Muscle layer of colon (tissue), 2 donors: ENCODE measurements at regions not wholly inside any gene's neighbourhood (a gene's known extent, or its start where the extent isn't known, plus 50 kb on each side); places are given as distances from the start of the nearest gene placed in this dataset.

ENCODE experiments used
- H3K27ac ChIP-seq: one replicate; pipeline ENCODE4 v1.7.0; 2013; ENCODE audit warnings: low read depth, mild to moderate bottlenecking, low read length, moderate library complexity
- H3K27me3 ChIP-seq, 2 donors: one replicate each; pipeline ENCODE4 v1.7.0; 2013; ENCODE audit warnings: low read length in 2 of 2, mild to moderate bottlenecking in 2 of 2; ENCODE audit not compliant: insufficient read depth in 2 of 2, control insufficient read depth in 1 of 2
- H3K36me3 ChIP-seq: one replicate; pipeline ENCODE4 v1.7.0; 2013; ENCODE audit warnings: mild to moderate bottlenecking, low read length; ENCODE audit not compliant: insufficient read depth
- H3K4me1 ChIP-seq: one replicate; pipeline ENCODE4 v1.7.0; 2013; ENCODE audit warnings: mild to moderate bottlenecking, low read length; ENCODE audit not compliant: insufficient read depth
- H3K4me3 ChIP-seq, 2 donors: one replicate each; pipeline ENCODE4 v1.7.0; 2013; ENCODE audit warnings: low read length in 2 of 2, low read depth in 1 of 2, mild to moderate bottlenecking in 1 of 2, moderate library complexity in 1 of 2
- H3K9ac ChIP-seq: one replicate; pipeline ENCODE4 v1.7.0; 2013; ENCODE audit warnings: low read length
- H3K9me3 ChIP-seq: one replicate; pipeline ENCODE4 v1.7.0; 2013; ENCODE audit warnings: mild to moderate bottlenecking, low read length
- donor health status: abdominal sarcoma.
- donor health status: Adenocarcinoma of cecum.

DNA sequence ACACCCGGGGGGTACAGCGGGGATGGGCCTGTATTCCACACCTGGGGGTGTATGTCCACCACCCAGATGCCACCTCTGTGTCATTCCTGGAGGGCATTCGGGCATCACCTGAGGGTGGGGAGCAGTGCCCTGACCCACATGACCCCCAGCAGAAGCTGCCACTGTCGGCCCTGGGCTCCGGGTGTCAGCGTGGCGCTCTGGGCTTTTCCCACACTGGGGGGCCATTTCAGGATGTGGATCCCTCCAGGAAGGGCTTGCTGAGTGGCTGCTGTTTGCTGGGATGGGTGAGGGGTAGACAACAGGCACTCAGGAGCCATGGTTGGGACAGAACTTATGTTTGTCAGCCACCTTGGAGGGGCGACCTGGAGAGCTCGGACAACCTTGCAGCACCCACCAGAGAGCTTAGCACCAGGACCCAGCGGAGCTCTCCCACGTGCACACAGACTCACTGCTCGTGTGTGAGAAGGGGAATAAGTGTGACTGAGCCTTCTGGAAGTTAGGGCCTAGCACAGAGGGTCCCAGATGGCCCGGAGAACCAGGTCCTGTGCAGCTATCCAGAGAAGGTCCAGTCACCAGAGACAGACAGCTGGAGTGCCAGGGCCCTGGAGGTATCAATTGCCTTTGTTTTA is 102.7 kb downstream of the METRNL start:
- H3K27ac ChIP-seq: no peak overlapping the region
- H3K36me3 ChIP-seq: no peaks in the 10 kb centered on the region
- no peaks in the 10 kb centered on the region for H3K9me3 ChIP-seq
- H3K27me3 ChIP-seq: no peaks in the 10 kb centered on the region
- no peak overlapping the region for H3K4me3 ChIP-seq
- no peaks in the 10 kb centered on the region for H3K4me1 ChIP-seq
- no peak overlapping the region for H3K9ac ChIP-seq

DNA sequence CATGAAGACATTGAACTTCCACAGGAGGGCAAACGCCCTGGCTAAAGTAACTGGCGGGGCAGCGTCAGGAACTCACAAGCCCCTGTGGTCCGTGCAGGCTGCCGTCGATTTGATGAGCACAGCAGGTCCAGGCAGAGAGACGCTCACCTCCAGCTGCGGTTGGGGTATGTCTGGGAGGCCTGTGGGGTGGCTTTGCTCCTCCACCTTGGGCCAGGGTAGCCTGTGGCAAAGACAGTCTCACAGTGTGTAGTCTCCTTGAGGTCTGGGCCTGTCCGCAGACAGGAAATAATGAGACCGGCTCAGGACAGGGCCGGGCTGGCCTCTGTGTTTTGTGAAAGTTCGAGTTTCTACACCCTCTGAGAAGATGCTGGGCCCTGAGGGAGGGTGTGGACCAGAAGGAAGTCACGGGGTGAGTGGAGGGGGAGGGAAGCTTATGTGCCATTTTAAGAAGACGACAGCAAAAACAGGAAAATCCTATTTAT is 103.3 kb downstream of the METRNL start:
- Histone ChIP-seq H3K9ac (no peak overlapping the region), H3K27ac (no peak overlapping the region), H3K9me3 (no peaks in the 10 kb centered on the region), H3K4me3 (no peak overlapping the region), H3K4me1 (no peaks in the 10 kb centered on the region), H3K27me3 (no peaks in the 10 kb centered on the region), H3K36me3 (no peaks in the 10 kb centered on the region)

- H3K4me3 ChIP-seq: no peak overlapping the region
- H3K4me1 ChIP-seq: no peaks in the 10 kb centered on the region
- no peaks in the 10 kb centered on the region for H3K27me3 ChIP-seq
- H3K9me3 ChIP-seq: no peaks in the 10 kb centered on the region
- no peak overlapping the region for H3K9ac ChIP-seq
- no peak overlapping the region for H3K27ac ChIP-seq
- H3K36me3 ChIP-seq: no peaks in the 10 kb centered on the region
Measured at GRCh38 chr17:83183145-83183948, 103.9 kb downstream of the METRNL start.

- H3K9me3 ChIP-seq: no peaks in the 10 kb centered on the region
- H3K4me1 ChIP-seq: no peaks in the 10 kb centered on the region
- no peak overlapping the region for H3K27ac ChIP-seq
- no peak overlapping the region for H3K9ac ChIP-seq
- H3K4me3 ChIP-seq: no peak overlapping the region
- H3K36me3 ChIP-seq: no peaks in the 10 kb centered on the region
- H3K27me3 ChIP-seq: no peaks in the 10 kb centered on the region
Measured at GRCh38 chr17:83183951-83184506, 104.6 kb downstream of the METRNL start.

- Histone ChIP-seq H3K4me3 (no peak overlapping the region), H3K27me3 (no peaks in the 10 kb centered on the region), H3K4me1 (peaks cover 4% of the 10 kb centered on the region), H3K36me3 (no peaks in the 10 kb centered on the region), H3K27ac (no peak overlapping the region), H3K9ac (no peak overlapping the region), H3K9me3 (no peaks in the 10 kb centered on the region)
Measured at GRCh38 chr17:83185023-83186002, 105.9 kb downstream of the METRNL start.

DNA sequence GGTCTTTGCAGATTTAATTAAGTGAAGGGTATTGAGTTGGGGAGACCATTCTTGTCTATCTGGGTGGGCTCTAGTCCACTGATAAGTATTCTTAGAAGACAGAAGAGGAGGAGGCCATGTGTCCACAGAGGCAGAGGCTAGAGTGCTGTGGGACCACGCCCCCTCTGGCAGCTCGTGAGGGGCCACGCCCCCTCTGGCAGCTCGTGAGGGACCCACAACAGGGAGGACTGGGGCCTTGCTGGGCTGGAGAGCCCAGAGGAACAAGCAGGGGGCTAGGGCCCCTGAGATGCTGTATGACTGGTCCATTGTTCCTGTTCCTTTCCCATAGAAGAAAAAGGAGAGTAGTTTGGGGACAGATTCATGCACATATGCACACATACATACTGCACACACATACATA is 106.8 kb downstream of the METRNL start:
- Histone ChIP-seq H3K9ac (no peak overlapping the region), H3K27ac (no peak overlapping the region), H3K9me3 (no peaks in the 10 kb centered on the region), H3K36me3 (no peaks in the 10 kb centered on the region), H3K27me3 (no peaks in the 10 kb centered on the region), H3K4me1 (peaks cover 4% of the 10 kb centered on the region), H3K4me3 (no peak overlapping the region)

DNA sequence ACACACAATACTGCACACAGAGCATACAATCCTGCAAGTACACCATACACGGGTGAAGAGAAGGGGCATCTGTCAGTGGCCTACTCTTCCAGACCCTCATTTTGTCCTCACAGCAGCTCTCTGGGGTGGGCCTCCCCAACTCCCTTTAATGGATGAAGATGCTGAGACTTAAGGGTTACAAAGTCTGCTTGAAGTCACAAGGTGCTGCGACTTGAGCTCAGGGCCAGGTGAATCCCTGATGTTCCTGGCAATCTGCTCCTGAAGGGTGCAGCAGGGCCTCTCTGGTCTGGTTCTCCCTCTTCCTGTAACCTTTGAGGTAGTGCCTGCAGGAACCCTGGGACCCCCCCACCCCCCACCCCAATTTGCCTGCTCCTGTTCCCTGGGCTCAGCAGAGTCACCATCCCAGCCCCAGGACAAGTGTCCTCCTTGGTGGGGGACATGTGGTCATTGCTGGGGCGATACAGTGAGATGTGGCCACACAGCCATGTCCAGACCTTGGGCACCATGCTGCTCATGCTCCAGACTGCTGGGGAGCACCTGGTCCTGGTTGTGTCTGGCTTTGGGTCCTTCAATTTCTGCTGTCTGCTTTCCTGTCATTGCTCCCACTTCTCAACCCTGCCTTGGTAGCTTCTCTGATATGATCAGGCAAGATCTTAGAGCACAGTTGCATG is 107.5 kb downstream of the METRNL start:
- Histone ChIP-seq H3K36me3 (no peaks in the 10 kb centered on the region), H3K27me3 (no peaks in the 10 kb centered on the region), H3K4me1 (peaks cover 4% of the 10 kb centered on the region)

GRCh38 chr17:83187782-83188311 is 108.4 kb downstream of the METRNL start:
- Histone ChIP-seq H3K9ac (no peak overlapping the region), H3K9me3 (no peaks in the 10 kb centered on the region), H3K36me3 (no peaks in the 10 kb centered on the region), H3K27me3 (no peaks in the 10 kb centered on the region), H3K4me1 (peaks cover 4% of the 10 kb centered on the region), H3K27ac (no peak overlapping the region), H3K4me3 (no peak overlapping the region)

More for the DNA sequence above, 107.5 kb downstream of the METRNL start:
- no peak overlapping the region for H3K27ac ChIP-seq
- H3K4me3 ChIP-seq: no peak overlapping the region
- no peaks in the 10 kb centered on the region for H3K9me3 ChIP-seq
- no peak overlapping the region for H3K9ac ChIP-seq

DNA sequence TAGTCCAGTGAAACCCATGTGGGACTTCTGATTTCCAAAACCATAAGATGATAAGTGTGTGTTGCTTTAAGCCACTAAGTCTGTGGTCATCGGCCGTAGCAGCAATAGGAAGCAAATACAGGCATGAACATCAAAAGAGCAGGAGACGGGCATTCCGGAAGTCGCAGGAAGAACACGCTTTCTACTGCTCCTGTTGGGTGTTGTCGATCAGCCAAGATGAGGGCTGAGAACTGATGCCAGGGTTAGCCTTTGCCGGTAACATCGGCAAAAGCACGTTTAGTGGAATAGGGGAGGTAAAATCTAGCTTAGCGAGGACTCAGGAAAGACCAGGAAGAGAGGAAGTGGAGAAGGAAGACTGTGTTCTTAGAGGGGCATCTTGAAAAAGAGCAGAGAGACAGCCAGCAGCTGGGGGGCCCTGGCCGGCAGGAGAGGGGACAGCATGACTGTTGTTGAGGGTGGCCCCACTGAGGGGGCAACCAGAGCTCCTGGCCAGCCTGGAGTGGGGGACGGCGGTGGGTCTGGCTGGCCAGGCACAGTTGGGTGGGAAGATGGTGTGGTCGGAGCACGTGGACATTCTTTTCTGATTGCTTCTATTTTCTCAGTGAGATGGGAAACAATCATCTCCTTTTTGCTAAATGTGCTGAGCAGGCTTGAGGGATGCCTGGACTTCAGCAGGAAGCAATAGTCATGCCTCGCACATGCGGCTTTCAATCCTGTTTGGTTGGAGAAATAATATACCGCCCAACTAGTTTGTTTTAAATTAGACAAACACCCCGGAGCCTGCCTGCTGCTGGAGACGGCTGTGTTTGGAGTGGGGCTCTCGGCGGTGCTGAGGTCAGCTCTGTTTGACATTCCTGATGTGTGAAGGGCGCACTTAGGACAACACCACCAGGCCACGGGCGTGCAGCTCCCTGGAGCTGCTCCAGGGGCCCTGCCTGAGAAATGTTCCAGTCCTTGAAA is 109.9 kb downstream of the METRNL start:
- Histone ChIP-seq H3K27me3 (no peaks in the 10 kb centered on the region), H3K4me1 (peaks cover 4% of the 10 kb centered on the region), H3K9ac (no peak overlapping the region), H3K27ac (no peak overlapping the region), H3K9me3 (no peaks in the 10 kb centered on the region), H3K36me3 (no peaks in the 10 kb centered on the region), H3K4me3 (no peak overlapping the region)

DNA sequence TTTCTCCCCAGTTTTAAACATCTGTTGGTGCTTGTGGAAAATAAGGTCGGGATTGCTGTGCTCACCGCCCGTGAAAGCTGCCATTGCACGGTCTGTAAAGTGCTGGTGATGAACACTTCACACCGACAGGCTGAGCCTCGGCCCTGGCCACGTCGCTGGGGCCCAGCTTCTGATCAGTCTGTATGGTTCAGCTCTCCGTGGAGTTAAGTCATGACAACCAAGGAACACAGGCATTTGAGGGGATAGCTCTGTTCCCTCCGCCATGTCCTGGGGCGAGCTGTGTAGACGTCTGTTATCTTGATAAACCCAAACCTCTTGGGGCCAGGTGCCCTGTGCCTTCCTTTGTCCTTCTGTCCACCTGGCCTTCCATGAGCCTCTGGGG is 110.6 kb downstream of the METRNL start:
- Histone ChIP-seq H3K4me3 (no peak overlapping the region), H3K27me3 (no peaks in the 10 kb centered on the region), H3K9ac (no peak overlapping the region), H3K9me3 (no peaks in the 10 kb centered on the region), H3K4me1 (peaks cover 4% of the 10 kb centered on the region), H3K36me3 (no peaks in the 10 kb centered on the region), H3K27ac (no peak overlapping the region)
